ENCODE measurements at regions not wholly inside any gene's neighbourhood (a gene's known extent, or its start where the extent isn't known, plus 50 kb on each side); places are given as distances from the start of the nearest gene placed in this dataset.

DNA sequence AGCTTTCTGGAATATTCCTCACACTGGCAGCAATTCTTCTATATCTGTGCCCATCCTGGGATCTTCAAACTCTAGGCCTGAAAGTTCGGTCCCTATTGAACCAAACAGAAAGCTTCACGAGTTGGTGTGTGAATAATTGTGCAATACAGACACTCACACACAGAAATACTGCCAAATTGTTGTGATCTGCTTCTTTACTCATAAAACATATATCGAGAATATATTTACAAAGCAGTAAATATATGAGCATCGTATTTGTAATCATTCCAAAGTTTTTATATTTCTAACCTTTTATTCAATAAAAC lies 56.6 kb upstream of the BEX4 start:
- DNase-seq: no peak

- DNase-seq: peak; percentile 19
These were observed 57.2 kb upstream of the BEX4 start for GRCh38 chrX:103157496-103158316.

GRCh38 chrX:103155201-103155600 lies 59.7 kb upstream of the BEX4 start:
- DNase-seq: peak; percentile 42

DNA sequence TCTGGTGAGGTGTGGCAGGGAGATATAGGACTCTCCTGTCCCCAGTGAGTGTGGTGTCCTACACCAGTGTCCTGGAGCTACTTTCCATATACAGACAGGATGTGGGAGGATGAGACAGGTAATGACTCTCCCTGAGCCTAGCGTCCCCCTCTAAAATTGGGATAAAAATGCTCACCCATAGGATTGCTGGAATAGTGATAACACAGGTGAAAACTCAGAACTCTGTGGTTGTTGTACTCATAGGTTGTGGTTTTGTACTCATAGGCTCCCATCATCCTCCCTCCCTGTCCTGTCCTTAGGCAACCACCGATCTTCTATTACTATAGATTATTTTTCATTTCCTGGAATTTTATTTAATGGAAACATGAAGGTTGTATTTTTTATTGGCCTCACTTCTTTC lies 60.7 kb upstream of the NXF3 start:
- DNase-seq: no peak

- peak; percentile 2 for DNase-seq
These were observed 58.9 kb upstream of the NXF3 start for GRCh38 chrX:103151799-103152198.

- no peak for DNase-seq
These were observed 56.7 kb upstream of the NXF3 start for GRCh38 chrX:103149652-103150051.

DNA sequence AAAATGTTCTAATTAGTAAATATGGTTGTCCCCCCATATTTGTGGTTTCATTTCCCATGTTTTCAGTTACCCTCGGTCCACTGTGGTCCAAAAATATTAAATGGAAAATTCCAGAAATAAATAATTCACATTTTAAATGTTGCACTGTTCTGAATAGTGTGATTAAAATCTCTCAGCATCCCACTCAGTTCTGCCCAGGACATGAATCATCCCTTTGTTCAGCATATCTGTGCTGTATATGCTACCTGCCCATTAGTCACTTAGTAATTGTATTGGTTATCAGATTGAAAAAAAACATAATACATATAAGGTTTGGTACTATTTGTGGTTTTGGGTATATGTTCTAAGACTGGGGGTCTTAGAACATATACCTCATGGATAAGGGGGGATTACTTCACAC lies 55.1 kb upstream of the NXF3 start:
- no peak for DNase-seq
